NCI-H748 (cell line): ENCODE measurements at regions not wholly inside any gene's neighbourhood (a gene's known extent, or its start where the extent isn't known, plus 50 kb on each side); places are given as distances from the start of the nearest gene placed in this dataset.
A peak's percentile ranks its signal among the peaks of the same experiment; 100 is the strongest.
"Not testable (repeated sequence)": the region's sequence is repeated elsewhere in the genome, so short reads cannot be mapped to it uniquely, and the experiment has no call there.

Experiments used
- DNase-seq: peaks from one replicate; lab custom pipeline; 2025; ENCODE audit not compliant: unreplicated experiment; lab: John Stamatoyannopoulos, UW

- DNase-seq = no peak
These were observed 471.7 kb upstream of the MCTP2 start for GRCh38 chr15:93759629-93760028.

GRCh38 chr15:93758824-93759223 is 472.5 kb upstream of the MCTP2 start:
- no peak for DNase-seq

- DNase-seq = no peak
These were observed 482.7 kb upstream of the MCTP2 start for GRCh38 chr15:93748710-93749109.

- DNase-seq = not testable (repeated sequence)
These were observed 496.4 kb upstream of the MCTP2 start for GRCh38 chr15:93734976-93735375.

GRCh38 chr15:93730724-93731123 is 500.6 kb upstream of the MCTP2 start:
- DNase-seq = peak; percentile 12

GRCh38 chr15:93722165-93722564 is 509.2 kb upstream of the MCTP2 start:
- no peak for DNase-seq

- DNase-seq = no peak
These were observed 510.8 kb upstream of the MCTP2 start for GRCh38 chr15:93720607-93721006.

GRCh38 chr15:93719921-93720351 is 511.4 kb upstream of the MCTP2 start:
- no peak for DNase-seq

- no peak for DNase-seq
These were observed 514.6 kb upstream of the MCTP2 start for GRCh38 chr15:93716615-93717231.

GRCh38 chr15:93709708-93710107 is 521.7 kb upstream of the MCTP2 start:
- DNase-seq = no peak

GRCh38 chr15:93708724-93709445 is 522.5 kb upstream of the MCTP2 start:
- DNase-seq = no peak

- no peak for DNase-seq
These were observed 523.6 kb upstream of the MCTP2 start for GRCh38 chr15:93707751-93708150.

GRCh38 chr15:93706495-93707292 is 524.7 kb upstream of the MCTP2 start:
- no peak for DNase-seq

- no peak for DNase-seq
These were observed 525.5 kb upstream of the MCTP2 start for GRCh38 chr15:93705753-93706455.

- peak; percentile 64 for DNase-seq
These were observed 528.1 kb upstream of the MCTP2 start for GRCh38 chr15:93703092-93703739.

- DNase-seq = no peak
These were observed 531.3 kb upstream of the MCTP2 start for GRCh38 chr15:93700051-93700450.

- no peak for DNase-seq
These were observed 537.3 kb upstream of the MCTP2 start for GRCh38 chr15:93694033-93694432.

- no peak for DNase-seq
These were observed 547.7 kb upstream of the MCTP2 start for GRCh38 chr15:93683651-93684050.

- peak; percentile 33 for DNase-seq
These were observed 559.9 kb upstream of the MCTP2 start for GRCh38 chr15:93671387-93671943.

- no peak for DNase-seq
These were observed 560.4 kb upstream of the MCTP2 start for GRCh38 chr15:93670931-93671330.
